GM23338 (cell line): ENCODE measurements at regions not wholly inside any gene's neighbourhood (a gene's known extent, or its start where the extent isn't known, plus 50 kb on each side); places are given as distances from the start of the nearest gene placed in this dataset.

Source experiments
- CTCF ChIP-seq, 2 experiments: fragments of 200-600 bp in 1 of 2; sonication (generic) in 1 of 2; conservative IDR thresholded peaks; 2 replicates each; pipeline versions ENCODE4 v1.5.1 to v1.6.1; 2016 to 2017; ENCODE audit warnings: antibody characterized with exemption in 2 of 2, low read depth in 2 of 2, mild to moderate bottlenecking in 2 of 2, moderate library complexity in 1 of 2
- EZH2 ChIP-seq: fragments of 200-600 bp; sonication (generic); IDR thresholded peaks from one replicate; pipeline ENCODE4 v1.8.0; 2017; ENCODE audit warnings: antibody characterized with exemption, mild to moderate bottlenecking, low read depth; ENCODE audit not compliant: unreplicated experiment
- EZH2phosphoT487 ChIP-seq: fragments of 200-600 bp; sonication (generic); IDR thresholded peaks from one replicate; pipeline ENCODE4 v1.8.1; 2018; ENCODE audit warnings: antibody characterized with exemption; ENCODE audit not compliant: unreplicated experiment
- POLR2AphosphoS5 ChIP-seq: IDR thresholded peaks from 2 replicates; pipeline ENCODE4 v1.6.1; 2016; ENCODE audit warnings: antibody characterized with exemption, low read depth
- REST ChIP-seq: IDR thresholded peaks from one replicate; pipeline ENCODE4 v1.6.1; 2018; ENCODE audit warnings: antibody characterized with exemption; ENCODE audit not compliant: unreplicated experiment

- TF ChIP-seq POLR2AphosphoS5 = no peak
- no peak for TF ChIP-seq EZH2phosphoT487
- TF ChIP-seq CTCF (conservative IDR thresholded peaks at IDR 0.05; ENCODE audit: low read depth in 2 of 2) = no peak
- no peak for TF ChIP-seq REST
- no peak for TF ChIP-seq EZH2
Measured at GRCh38 chr16:85184404-85184803, 72.1 kb upstream of the CIBAR2 start.
